GM18861 (cell line): ENCODE measurements at regions not wholly inside any gene's neighbourhood (a gene's known extent, or its start where the extent isn't known, plus 50 kb on each side); places are given as distances from the start of the nearest gene placed in this dataset.

Experiments used
- ATAC-seq: cut with Tn5 transposase; IDR thresholded peaks from one replicate; pipeline ENCODE4 v1.9.1; 2021; ENCODE audit not compliant: unreplicated experiment

DNA sequence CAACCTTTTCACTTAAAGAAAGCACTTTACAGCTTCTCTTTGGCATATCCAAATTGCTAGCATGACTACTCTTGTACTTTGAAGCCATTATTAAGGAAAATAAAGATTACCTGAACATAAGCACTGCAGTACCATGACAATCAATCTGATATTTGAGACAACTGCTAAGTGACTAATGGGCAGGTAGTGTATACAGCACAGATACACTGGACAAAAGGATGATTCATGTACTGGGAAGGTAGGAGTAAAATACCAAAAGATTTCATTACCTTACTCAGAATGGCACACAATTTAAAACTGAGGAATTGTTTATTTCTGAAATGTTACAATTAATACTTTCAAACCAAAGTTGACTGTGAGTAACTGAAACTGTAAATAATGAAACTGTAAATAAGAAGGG, 1054.3 kb upstream of the TENM4 start:
- no peak for ATAC-seq

- no peak for ATAC-seq
These were observed 1047.1 kb upstream of the TENM4 start for GRCh38 chr11:80487952-80488351.

DNA sequence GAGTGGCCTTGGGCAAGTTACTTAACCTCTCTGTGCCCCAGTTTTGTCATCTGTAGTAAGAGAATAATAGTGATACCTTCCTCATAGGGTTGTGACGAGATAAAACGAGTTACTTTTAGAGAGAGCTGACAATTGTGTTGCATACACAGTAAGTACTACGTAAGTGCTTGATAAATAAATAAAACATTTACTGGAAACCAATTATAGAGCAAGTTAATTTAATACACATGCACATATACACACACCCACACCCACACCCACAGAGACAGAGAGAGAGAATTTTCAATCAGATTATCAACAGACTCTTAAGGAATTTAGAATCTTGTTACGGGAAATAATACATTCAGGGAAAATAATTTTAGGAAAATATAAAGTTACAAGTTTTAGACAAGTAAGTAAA, 1045.8 kb upstream of the TENM4 start:
- no peak for ATAC-seq

- no peak for ATAC-seq
These were observed 1036.3 kb upstream of the TENM4 start for GRCh38 chr11:80477178-80477577.

DNA sequence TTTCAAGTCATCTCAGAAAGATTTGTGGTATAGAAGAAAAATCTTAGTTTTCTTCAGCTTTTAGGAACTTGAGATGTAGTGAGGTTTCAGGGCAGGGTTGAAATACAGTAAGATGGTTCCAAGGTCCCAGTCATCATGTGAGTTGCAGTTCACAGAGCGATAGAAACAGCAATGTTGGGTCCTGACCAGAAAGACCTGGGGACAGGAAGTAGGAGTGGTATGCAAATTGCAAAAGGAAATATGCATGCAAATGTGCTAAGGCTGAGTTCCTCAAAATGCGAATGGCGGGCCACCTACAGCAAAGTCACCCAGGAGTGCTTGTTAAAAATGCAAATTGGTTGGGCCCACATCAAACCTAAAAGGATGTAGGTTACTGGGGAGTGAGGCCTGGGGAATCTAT, 1032.7 kb upstream of the TENM4 start:
- no peak for ATAC-seq

DNA sequence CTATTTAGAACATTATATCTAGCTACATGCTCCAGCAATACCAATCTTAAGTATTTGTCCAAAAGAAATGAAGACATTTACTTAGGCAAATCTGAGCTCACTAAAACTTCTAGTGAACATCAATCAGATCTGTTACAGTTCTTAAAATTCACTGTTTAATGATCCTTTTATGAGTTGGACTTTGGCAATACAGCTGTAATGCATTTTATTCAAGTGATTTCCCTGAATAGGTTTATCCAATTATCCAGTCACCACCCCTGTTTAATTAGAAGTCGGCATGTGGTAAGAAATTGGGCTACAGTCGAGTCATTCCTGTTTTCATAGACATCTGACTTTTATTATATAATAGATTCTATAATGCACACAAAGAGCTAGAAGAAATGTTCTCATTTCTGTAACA, 1029.0 kb upstream of the TENM4 start:
- ATAC-seq, result no peak

DNA sequence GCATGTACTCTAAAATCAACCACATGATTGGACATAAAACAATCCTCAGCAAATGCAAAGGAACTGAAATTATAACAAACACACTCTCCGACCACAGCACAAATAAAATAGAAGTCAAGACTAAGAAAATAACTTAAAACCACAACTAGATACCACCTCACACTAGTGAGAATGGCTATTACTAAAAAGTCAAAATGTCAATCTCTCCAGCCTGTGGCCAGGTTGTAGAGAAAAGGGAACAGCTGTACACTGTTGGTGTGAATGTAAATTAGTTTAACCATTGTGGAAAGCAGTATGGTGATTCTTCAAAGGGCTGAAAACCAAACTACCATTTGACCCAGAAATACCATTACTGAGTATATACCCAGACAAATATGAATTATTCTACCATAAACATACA, 1025.7 kb upstream of the TENM4 start:
- no peak for ATAC-seq

- no peak for ATAC-seq
These were observed 1021.4 kb upstream of the TENM4 start for GRCh38 chr11:80462211-80462610.

GRCh38 chr11:80458376-80458775, 1017.5 kb upstream of the TENM4 start:
- ATAC-seq, result no peak

GRCh38 chr11:80457823-80458222, 1017.0 kb upstream of the TENM4 start:
- no peak for ATAC-seq

- no peak for ATAC-seq
These were observed 1015.0 kb upstream of the TENM4 start for GRCh38 chr11:80455818-80456217.

DNA sequence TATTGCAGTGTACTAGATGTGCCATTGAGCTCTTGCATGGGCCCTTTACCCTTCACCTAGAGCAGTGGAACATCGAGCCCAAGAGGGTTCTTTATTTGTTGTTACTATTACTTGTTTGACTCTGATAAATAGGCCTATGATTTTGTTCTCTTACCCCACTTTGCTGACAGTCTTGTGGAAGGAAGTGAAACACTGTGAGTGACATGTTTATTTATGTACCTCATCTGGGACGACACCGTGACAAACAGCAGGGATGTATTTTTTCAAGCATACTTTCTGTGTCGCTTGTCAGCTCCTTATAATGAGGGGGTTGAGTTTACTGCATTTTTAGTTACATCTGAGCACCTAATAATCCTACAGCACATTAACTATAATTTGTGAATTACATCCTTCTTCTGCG, 1010.3 kb upstream of the TENM4 start:
- no peak for ATAC-seq

- no peak for ATAC-seq
These were observed 1007.9 kb upstream of the TENM4 start for GRCh38 chr11:80448709-80449108.

DNA sequence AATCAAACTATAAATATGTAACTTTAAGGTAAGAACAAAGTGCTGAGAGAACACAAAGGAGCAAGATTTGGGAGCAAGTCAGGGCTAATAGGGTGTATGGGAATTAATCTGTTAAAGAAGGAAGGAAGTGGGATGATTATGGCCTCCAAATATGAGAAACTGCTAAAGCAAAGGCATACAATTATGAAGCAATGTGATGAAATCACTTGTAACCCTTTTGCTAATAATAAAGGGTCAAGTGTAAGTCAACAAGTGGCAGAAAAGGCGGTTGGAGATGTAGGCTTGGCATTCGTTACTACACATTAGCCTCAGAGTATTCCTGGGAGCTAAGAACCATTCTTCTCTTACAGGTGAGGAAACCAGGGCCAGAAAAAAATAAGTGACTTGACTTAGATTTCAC, 1002.3 kb upstream of the TENM4 start:
- no peak for ATAC-seq

GRCh38 chr11:80441821-80442220, 1001.0 kb upstream of the TENM4 start:
- no peak for ATAC-seq

- no peak for ATAC-seq
These were observed 1000.0 kb upstream of the TENM4 start for GRCh38 chr11:80440835-80441234.

GRCh38 chr11:80436547-80436946, 995.7 kb upstream of the TENM4 start:
- ATAC-seq, result no peak

- ATAC-seq, result no peak
These were observed 994.5 kb upstream of the TENM4 start for GRCh38 chr11:80435345-80435744.

DNA sequence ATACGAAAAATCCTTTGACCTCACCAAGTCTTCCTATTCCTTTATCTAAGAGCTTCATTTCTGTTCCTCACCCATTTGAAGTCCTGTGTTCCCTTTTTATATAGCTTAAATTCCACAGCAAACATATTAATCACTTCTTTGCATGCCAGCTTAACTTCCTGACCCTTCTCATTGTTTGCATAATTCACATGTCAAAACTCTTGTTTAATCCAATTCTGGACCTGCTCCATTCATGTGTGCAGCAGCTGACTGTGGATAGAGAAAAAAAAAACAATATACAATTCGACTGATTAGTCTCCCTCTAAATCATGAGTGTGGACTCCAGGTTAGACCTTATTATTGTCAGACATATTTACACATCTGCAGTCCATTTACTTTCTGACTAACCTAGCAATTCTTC, 991.2 kb upstream of the TENM4 start:
- ATAC-seq, result no peak

- no peak for ATAC-seq
These were observed 983.3 kb upstream of the TENM4 start for GRCh38 chr11:80424012-80424695.

GRCh38 chr11:80420374-80420773, 979.5 kb upstream of the TENM4 start:
- ATAC-seq, result no peak

DNA sequence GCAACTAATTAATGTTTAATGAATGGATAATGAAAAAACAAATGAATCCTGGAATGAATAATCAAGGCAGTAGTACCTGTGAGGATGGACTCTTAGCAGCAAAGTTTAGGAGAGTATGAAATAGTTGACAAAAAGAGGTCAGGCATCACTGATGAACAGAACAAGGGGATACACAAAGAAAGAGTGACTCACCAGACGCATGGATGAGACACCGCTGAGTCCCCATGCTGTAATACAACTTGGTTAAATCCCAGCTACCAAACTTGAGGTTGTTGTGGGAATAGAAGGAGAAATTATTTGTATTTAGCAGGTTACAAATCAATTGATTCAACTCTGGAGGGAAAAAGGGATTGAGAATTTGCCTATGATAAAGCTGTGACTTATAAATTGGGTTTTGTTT, 976.9 kb upstream of the TENM4 start:
- ATAC-seq, result no peak

GRCh38 chr11:80415580-80415979, 974.8 kb upstream of the TENM4 start:
- no peak for ATAC-seq
